OCI-LY3 (cell line): ENCODE measurements at regions not wholly inside any gene's neighbourhood (a gene's known extent, or its start where the extent isn't known, plus 50 kb on each side); places are given as distances from the start of the nearest gene placed in this dataset.

Experiments
- H2AFZ ChIP-seq: fragments of 200-600, 300-600 bp; shearing (Covaris generic); 2 replicates; pipeline ENCODE4 v1.6.0; 2014; ENCODE audit warnings: antibody characterized with exemption, low read depth, low read length
- H3K27ac ChIP-seq: fragments of 200-600, 300-600 bp; sonication (generic); 2 replicates; pipeline ENCODE4 v1.5.1; 2014; ENCODE audit warnings: mild to moderate bottlenecking, low read length, moderate library complexity, mixed read lengths
- H3K27me3 ChIP-seq: fragments of 200-600, 300-600 bp; sonication (generic); 2 replicates; pipeline ENCODE4 v1.6.1; 2014; ENCODE audit warnings: low read depth, low read length, mixed read lengths
- H3K36me3 ChIP-seq: fragments of 200-600, 300-600 bp; sonication (generic); replicated peaks from 2 replicates; pipeline ENCODE3; 2014; ENCODE audit warnings: low read depth, low read length, mixed read lengths
- H3K4me1 ChIP-seq: fragments of 300-600, 200-600 bp; sonication (generic); 2 replicates; pipeline ENCODE4 v1.6.1; 2014; ENCODE audit warnings: low read length, mixed read lengths
- H3K4me2 ChIP-seq: fragments of 200-600, 300-600 bp; sonication (generic); 2 replicates; pipeline ENCODE4 v1.6.1; 2014; ENCODE audit warnings: low read length, mixed read lengths
- H3K4me3 ChIP-seq: fragments of 300-600, 200-600 bp; sonication (generic); 2 replicates; pipeline ENCODE4 v1.5.1; 2014; ENCODE audit warnings: antibody characterized with exemption, mild to moderate bottlenecking, low read length, moderate library complexity
- H3K79me2 ChIP-seq: fragments of 300-600, 200-600 bp; shearing (Covaris generic); 2 replicates; pipeline ENCODE4 v1.6.1; 2014; ENCODE audit warnings: mild to moderate bottlenecking, low read length, mixed read lengths
- H3K9ac ChIP-seq: fragments of 300-600, 200-600 bp; shearing (Covaris generic); 2 replicates; pipeline ENCODE4 v1.6.0; 2014; ENCODE audit warnings: mild to moderate bottlenecking, low read length, moderate library complexity
- H3K9me3 ChIP-seq: fragments of 200-600, 300-600 bp; shearing (Covaris generic); 2 replicates; pipeline ENCODE4 v1.6.1; 2014; ENCODE audit warnings: low read length, mixed read lengths; ENCODE audit not compliant: insufficient read depth
- H4K20me1 ChIP-seq: fragments of 200-600, 300-600 bp; sonication (generic); 2 replicates; pipeline ENCODE4 v1.6.1; 2016; ENCODE audit warnings: low read length, mixed read lengths; ENCODE audit not compliant: insufficient read depth
- EZH2phosphoT487 ChIP-seq: fragments of 200-600 bp; shearing (Covaris generic); IDR thresholded peaks from 2 replicates; pipeline ENCODE4 v1.6.1; 2018; ENCODE audit warnings: antibody characterized with exemption, mixed run types, low read depth
- TF ChIP-seq, protein P1 (sequence below): fragments of 200-600, 300-600 bp; sonication (generic); IDR thresholded peaks from 2 replicates; pipeline ENCODE4 v1.5.1; 2014; ENCODE audit warnings: antibody characterized with exemption, low read length, low read depth

DNA sequence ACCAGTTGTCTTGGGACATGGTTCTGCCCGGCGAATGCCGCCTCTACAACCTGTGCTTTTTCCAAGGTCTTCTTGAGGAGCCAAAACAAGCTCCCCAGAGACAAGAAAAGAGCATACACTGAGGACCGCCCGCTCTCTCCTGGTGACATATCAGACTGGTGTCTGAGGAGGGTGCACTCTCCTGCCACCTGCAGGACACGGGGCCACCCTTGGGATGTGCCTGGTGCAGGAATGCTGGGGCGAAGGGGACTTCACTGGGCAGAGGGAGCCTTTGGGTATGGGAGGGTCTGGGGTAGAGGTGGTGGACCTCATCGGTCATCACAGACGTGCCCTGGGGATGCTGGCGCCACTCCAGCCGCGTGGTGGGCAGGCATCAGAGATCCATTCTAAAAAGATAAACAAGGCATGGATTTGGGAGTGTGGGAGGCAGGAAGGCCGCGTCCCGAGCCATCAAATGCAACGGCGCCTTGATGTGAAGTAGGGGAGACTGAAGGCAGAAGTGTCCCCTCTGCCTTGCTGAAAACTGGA is 163.3 kb downstream of the CD83 start:
- Histone ChIP-seq H3K4me2 (no peak overlapping the region), H3K79me2 (no peaks in the 10 kb centered on the region), H3K9me3 (no peaks in the 10 kb centered on the region), H3K9ac (no peak overlapping the region), H3K4me1 (peaks cover 18% of the 10 kb centered on the region), H3K4me3 (no peak overlapping the region), H4K20me1 (no peaks in the 10 kb centered on the region), H3K27ac (no peak overlapping the region), H3K36me3 (no peaks in the 10 kb centered on the region), H3K27me3 (no peaks in the 10 kb centered on the region), H2AFZ (no peak overlapping the region)
- TF ChIP-seq, protein P1, sequence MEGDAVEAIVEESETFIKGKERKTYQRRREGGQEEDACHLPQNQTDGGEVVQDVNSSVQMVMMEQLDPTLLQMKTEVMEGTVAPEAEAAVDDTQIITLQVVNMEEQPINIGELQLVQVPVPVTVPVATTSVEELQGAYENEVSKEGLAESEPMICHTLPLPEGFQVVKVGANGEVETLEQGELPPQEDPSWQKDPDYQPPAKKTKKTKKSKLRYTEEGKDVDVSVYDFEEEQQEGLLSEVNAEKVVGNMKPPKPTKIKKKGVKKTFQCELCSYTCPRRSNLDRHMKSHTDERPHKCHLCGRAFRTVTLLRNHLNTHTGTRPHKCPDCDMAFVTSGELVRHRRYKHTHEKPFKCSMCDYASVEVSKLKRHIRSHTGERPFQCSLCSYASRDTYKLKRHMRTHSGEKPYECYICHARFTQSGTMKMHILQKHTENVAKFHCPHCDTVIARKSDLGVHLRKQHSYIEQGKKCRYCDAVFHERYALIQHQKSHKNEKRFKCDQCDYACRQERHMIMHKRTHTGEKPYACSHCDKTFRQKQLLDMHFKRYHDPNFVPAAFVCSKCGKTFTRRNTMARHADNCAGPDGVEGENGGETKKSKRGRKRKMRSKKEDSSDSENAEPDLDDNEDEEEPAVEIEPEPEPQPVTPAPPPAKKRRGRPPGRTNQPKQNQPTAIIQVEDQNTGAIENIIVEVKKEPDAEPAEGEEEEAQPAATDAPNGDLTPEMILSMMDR: peak; percentile 12; the same call in 1 of the 2 replicates
- no peak for TF ChIP-seq EZH2phosphoT487

DNA sequence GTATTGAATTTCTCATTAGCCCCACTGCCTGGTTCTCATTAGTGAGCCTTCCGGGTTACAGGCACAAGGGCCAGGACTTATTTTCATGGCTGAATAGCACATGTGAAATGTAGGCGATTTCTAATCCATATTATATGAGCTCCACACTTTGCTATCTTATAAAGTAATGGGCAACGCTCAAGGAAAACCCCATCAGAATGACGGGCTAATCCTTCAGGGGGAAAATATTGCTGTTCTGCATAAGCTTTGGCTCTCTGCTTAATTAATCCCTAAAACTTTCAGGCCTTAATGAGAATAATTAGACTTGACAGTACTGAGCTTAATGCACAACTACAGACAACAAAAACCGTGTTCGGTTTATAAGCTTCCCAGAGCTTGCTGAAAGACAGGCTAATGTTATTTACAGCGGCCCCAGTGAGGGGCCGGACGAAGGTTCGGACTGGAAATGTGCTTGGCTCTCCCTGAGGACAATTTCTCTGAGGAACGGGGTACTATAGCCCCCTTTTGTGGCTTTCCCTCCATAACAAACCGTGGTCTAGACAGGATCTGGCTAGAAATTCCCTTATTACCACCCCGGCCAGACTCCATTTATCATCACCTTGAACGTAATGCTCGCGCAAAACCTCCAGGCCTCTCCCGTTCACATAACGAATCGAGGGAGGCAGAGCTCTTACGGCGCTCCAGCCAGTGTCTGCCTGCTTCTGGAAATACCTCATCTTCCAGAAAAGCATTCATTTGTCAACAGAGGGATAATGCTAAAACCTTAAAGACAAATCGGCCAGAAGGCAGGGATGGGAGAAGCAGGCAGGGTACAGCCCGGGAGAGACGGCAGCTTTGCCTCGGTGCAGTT is 164.5 kb downstream of the CD83 start:
- Histone ChIP-seq H3K9me3 (no peaks in the 10 kb centered on the region), H3K36me3 (no peaks in the 10 kb centered on the region), H3K4me3 (no peak overlapping the region), H3K27me3 (no peaks in the 10 kb centered on the region), H2AFZ (no peak overlapping the region), H3K27ac (no peak overlapping the region), H3K4me2 (no peak overlapping the region), H3K9ac (no peak overlapping the region), H3K79me2 (no peaks in the 10 kb centered on the region), H4K20me1 (no peaks in the 10 kb centered on the region), H3K4me1 (peaks cover 7% of the 10 kb centered on the region)
- TF ChIP-seq, protein P1: no peak
- TF ChIP-seq EZH2phosphoT487: no peak

DNA sequence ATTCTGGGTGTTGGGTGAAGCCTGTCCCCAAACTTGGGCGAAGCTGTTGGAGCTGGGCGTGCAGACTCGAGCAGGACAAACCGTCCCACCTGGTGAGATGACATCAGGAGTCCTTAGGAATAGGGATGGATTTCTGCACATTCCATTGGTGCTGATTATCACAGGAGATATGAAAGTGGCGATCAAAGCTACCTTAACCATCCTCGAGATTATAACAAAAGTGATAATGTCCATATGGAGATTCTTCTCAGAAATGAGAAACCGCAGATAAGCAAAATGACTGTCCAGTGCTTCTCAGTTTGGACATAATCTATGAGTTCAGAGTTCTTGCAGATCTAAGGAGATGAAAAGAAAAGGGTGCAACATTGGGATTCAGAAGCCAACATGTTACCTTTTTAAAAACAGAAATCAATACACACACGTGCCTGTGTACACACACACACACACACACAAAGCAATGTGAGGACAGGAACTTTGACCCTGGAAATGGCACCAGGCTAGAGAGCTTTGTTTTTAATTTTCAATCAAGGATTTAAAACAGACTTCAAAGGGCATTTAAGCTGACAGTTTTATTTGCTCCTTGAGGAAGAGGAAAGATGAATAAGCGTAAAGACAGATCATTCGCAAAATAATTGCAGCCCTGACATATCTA is 165.4 kb downstream of the CD83 start:
- no peak for TF ChIP-seq EZH2phosphoT487
- H2AFZ ChIP-seq: no peak overlapping the region
- no peaks in the 10 kb centered on the region for H4K20me1 ChIP-seq
- H3K9me3 ChIP-seq: no peaks in the 10 kb centered on the region
- no peaks in the 10 kb centered on the region for H3K27me3 ChIP-seq
- H3K27ac ChIP-seq: no peak overlapping the region
- H3K79me2 ChIP-seq: no peaks in the 10 kb centered on the region
- no peak overlapping the region for H3K4me2 ChIP-seq
- no peak overlapping the region for H3K9ac ChIP-seq
- no peaks in the 10 kb centered on the region for H3K36me3 ChIP-seq
- no peaks in the 10 kb centered on the region for H3K4me1 ChIP-seq
- no peak overlapping the region for H3K4me3 ChIP-seq

DNA sequence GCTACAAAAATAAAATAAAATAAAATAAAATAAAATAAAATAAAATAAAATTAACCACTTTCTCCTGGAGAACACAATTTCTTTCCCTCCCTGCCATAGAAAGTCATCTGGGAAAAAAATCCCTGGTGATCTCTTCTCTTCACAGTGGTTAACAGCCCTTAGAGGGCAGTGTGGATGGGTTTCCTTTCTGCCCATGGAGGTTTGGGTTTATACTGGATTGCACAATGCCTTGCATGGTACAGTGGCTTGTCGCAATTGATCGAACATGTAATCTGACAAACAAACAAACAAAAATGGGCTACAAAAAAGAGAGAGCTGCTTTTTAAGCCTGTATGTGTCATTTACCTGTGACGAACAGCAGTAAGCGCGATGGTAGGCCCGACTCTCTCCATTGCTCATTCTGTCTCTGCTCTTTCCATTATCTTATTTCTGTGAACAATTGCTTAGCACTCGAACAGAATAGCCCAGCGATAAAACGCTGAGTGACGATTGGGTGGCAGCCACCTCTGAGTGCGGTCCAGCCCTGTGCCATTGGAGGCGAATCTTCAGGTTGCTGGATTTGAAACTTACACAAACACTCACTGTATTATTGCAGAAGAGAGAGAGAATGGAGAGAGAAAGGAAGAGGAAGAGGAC is 166.1 kb downstream of the CD83 start:
- no peak overlapping the region for H3K9ac ChIP-seq
- H4K20me1 ChIP-seq: no peaks in the 10 kb centered on the region
- no peaks in the 10 kb centered on the region for H3K79me2 ChIP-seq
- H3K4me1 ChIP-seq: no peaks in the 10 kb centered on the region
- no peak overlapping the region for H3K4me2 ChIP-seq
- H3K9me3 ChIP-seq: no peaks in the 10 kb centered on the region
- no peak overlapping the region for H3K27ac ChIP-seq
- TF ChIP-seq EZH2phosphoT487: no peak
- TF ChIP-seq, protein P1: no peak
- H3K36me3 ChIP-seq: no peaks in the 10 kb centered on the region
- H3K4me3 ChIP-seq: no peak overlapping the region
- no peaks in the 10 kb centered on the region for H3K27me3 ChIP-seq
- H2AFZ ChIP-seq: no peak overlapping the region
